ENCODE measurements at regions not wholly inside any gene's neighbourhood (a gene's known extent, or its start where the extent isn't known, plus 50 kb on each side); places are given as distances from the start of the nearest gene placed in this dataset.

- TF ChIP-seq CTCF (IDR thresholded peaks at IDR 0.05) (no peak), POLR2A (IDR thresholded peaks at IDR 0.05) (no peak)
- H3K27ac ChIP-seq = no peak overlapping the region
- H3K4me1 ChIP-seq = no peaks in the 10 kb centered on the region
- H3K9me3 ChIP-seq = no peaks in the 10 kb centered on the region
- WGBS, 2 donors = 63 to 79% methylated on average over 2 of the region's 2 CpGs
- no peaks in the 10 kb centered on the region for H3K27me3 ChIP-seq
- H3K4me3 ChIP-seq = no peak overlapping the region
- H3K36me3 ChIP-seq (ENCODE audit: low read depth, missing control alignments) = no peaks in the 10 kb centered on the region
- no peak for DNase-seq
- intact Hi-C loops (cut with DNase I; ENCODE audit: low total_unique reads) = no loop called here
These were observed 1568.1 kb upstream of the GOT2 start for GRCh38 chr16:60302261-60302660.

GRCh38 chr16:60299241-60299776, 1565.2 kb upstream of the GOT2 start:
- Histone ChIP-seq H3K36me3 (ENCODE audit: low read depth, missing control alignments) (no peaks in the 10 kb centered on the region), H3K27ac (no peak overlapping the region), H3K4me1 (no peaks in the 10 kb centered on the region), H3K4me3 (no peak overlapping the region), H3K27me3 (no peaks in the 10 kb centered on the region), H3K9me3 (no peaks in the 10 kb centered on the region)
- intact Hi-C loops (cut with DNase I; ENCODE audit: low total_unique reads) = no loop called here
- whole genome bisulfite sequencing, 2 donors = 56 to 73% methylated on average over 3 of the region's 3 CpGs
- no peak for TF ChIP-seq POLR2A (IDR thresholded peaks at IDR 0.05)
- no peak for TF ChIP-seq CTCF (IDR thresholded peaks at IDR 0.05)
- DNase-seq = no peak

- Histone ChIP-seq H3K27ac (no peak overlapping the region), H3K4me1 (no peaks in the 10 kb centered on the region), H3K27me3 (no peaks in the 10 kb centered on the region), H3K4me3 (no peak overlapping the region), H3K9me3 (no peaks in the 10 kb centered on the region), H3K36me3 (ENCODE audit: low read depth, missing control alignments) (no peaks in the 10 kb centered on the region)
- no peak for DNase-seq
- TF ChIP-seq POLR2A (IDR thresholded peaks at IDR 0.05) (no peak), CTCF (IDR thresholded peaks at IDR 0.05) (no peak)
- 72 to 77% methylated on average over 3 of the region's 3 CpGs for WGBS, 2 donors
- intact Hi-C loops (cut with DNase I; ENCODE audit: low total_unique reads) = no loop called here
These were observed 1561.3 kb upstream of the GOT2 start for GRCh38 chr16:60295451-60295850.

GRCh38 chr16:60285794-60286193, 1551.7 kb upstream of the GOT2 start:
- Histone ChIP-seq H3K36me3 (ENCODE audit: low read depth, missing control alignments) (no peaks in the 10 kb centered on the region), H3K27ac (no peak overlapping the region), H3K4me1 (no peaks in the 10 kb centered on the region), H3K9me3 (no peaks in the 10 kb centered on the region), H3K27me3 (no peaks in the 10 kb centered on the region), H3K4me3 (no peak overlapping the region)
- 36 to 79% methylated on average over 1 of the region's 1 CpG for WGBS, 2 donors
- DNase-seq = no peak
- no peak for TF ChIP-seq CTCF (IDR thresholded peaks at IDR 0.05)
- intact Hi-C loops (cut with DNase I; ENCODE audit: low total_unique reads) = no loop called here

GRCh38 chr16:60279061-60279665, 1545.0 kb upstream of the GOT2 start:
- no peak for TF ChIP-seq CTCF (IDR thresholded peaks at IDR 0.05)
- no peak for TF ChIP-seq POLR2A (IDR thresholded peaks at IDR 0.05)
- Histone ChIP-seq H3K4me3 (no peak overlapping the region), H3K4me1 (no peaks in the 10 kb centered on the region), H3K27me3 (no peaks in the 10 kb centered on the region), H3K9me3 (no peaks in the 10 kb centered on the region), H3K27ac (no peak overlapping the region), H3K36me3 (ENCODE audit: low read depth, missing control alignments) (no peaks in the 10 kb centered on the region)
- WGBS, 2 donors = 74 to 82% methylated on average over 11 of the region's 11 CpGs
- no peak for DNase-seq
- intact Hi-C loops (cut with DNase I; ENCODE audit: low total_unique reads) = no loop called here

Measured in testis (tissue), 2 donors.